Gastroesophageal sphincter (tissue), 3 donors: ENCODE measurements at regions not wholly inside any gene's neighbourhood (a gene's known extent, or its start where the extent isn't known, plus 50 kb on each side); places are given as distances from the start of the nearest gene placed in this dataset.

Experiments used
- EP300 ChIP-seq: sonication (generic); formaldehyde crosslinking; IDR thresholded peaks from one replicate; pipeline ENCODE4 v1.6.1; 2017; ENCODE audit warnings: antibody characterized with exemption, mild to moderate bottlenecking
- POLR2A ChIP-seq, 2 donors: fragments of 450-650 bp; IDR thresholded peaks; one replicate each; pipeline ENCODE4 v1.6.1; 2017; ENCODE audit warnings: antibody characterized with exemption in 2 of 2, mild to moderate bottlenecking in 2 of 2, moderate library complexity in 1 of 2
- TF ChIP-seq, protein P1 (sequence below), 4 experiments: fragments of 200-600 bp in 2 of 4; fragments of 450-650 bp in 2 of 4; sonication (generic) in 1 of 4; IDR thresholded peaks; one replicate each; pipeline ENCODE4 v1.5.1; 2017 to 2019; ENCODE audit warnings: antibody characterized with exemption in 4 of 4, mild to moderate bottlenecking in 2 of 4, moderate library complexity in 2 of 4

- TF ChIP-seq, protein P1, sequence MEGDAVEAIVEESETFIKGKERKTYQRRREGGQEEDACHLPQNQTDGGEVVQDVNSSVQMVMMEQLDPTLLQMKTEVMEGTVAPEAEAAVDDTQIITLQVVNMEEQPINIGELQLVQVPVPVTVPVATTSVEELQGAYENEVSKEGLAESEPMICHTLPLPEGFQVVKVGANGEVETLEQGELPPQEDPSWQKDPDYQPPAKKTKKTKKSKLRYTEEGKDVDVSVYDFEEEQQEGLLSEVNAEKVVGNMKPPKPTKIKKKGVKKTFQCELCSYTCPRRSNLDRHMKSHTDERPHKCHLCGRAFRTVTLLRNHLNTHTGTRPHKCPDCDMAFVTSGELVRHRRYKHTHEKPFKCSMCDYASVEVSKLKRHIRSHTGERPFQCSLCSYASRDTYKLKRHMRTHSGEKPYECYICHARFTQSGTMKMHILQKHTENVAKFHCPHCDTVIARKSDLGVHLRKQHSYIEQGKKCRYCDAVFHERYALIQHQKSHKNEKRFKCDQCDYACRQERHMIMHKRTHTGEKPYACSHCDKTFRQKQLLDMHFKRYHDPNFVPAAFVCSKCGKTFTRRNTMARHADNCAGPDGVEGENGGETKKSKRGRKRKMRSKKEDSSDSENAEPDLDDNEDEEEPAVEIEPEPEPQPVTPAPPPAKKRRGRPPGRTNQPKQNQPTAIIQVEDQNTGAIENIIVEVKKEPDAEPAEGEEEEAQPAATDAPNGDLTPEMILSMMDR (IDR thresholded peaks at IDR 0.05) = no peak
- TF ChIP-seq EP300 (no peak), POLR2A (IDR thresholded peaks at IDR 0.05) (no peak)
Observed at GRCh38 chr6:126667728-126668127, 327.8 kb downstream of the CENPW start.
